Loucy (cell line): ENCODE measurements at regions not wholly inside any gene's neighbourhood (a gene's known extent, or its start where the extent isn't known, plus 50 kb on each side); places are given as distances from the start of the nearest gene placed in this dataset.

Source experiments
- CTCF ChIP-seq: fragments of 200-600 bp; sonication (generic); conservative IDR thresholded peaks from 2 replicates; pipeline ENCODE4 v1.5.1; 2014; ENCODE audit warnings: mild to moderate bottlenecking, antibody characterized with exemption, low read length
- EZH2phosphoT487 ChIP-seq: fragments of 200-600 bp; IDR thresholded peaks from 2 replicates; pipeline ENCODE4 v1.6.1; 2018; ENCODE audit warnings: antibody characterized with exemption, mild to moderate bottlenecking, moderate library complexity, borderline replicate concordance

GRCh38 chr1:81654147-81654546 is 146.6 kb upstream of the ADGRL2 start:
- TF ChIP-seq EZH2phosphoT487, result no peak
- TF ChIP-seq CTCF, result no peak
